Kasumi-1 (cell line): ENCODE measurements at regions not wholly inside any gene's neighbourhood (a gene's known extent, or its start where the extent isn't known, plus 50 kb on each side); places are given as distances from the start of the nearest gene placed in this dataset.

Source experiments
- DNase-seq, 2 experiments: peaks; one replicate each; lab custom pipeline; 2025; lab: John Stamatoyannopoulos, UW

GRCh38 chr22:27617214-27617881, 184.2 kb downstream of the MN1 start:
- no peak for DNase-seq

GRCh38 chr22:27620367-27621154, 181.0 kb downstream of the MN1 start:
- DNase-seq = no peak

- DNase-seq = no peak
Observed at GRCh38 chr22:27621486-27622070, 180.0 kb downstream of the MN1 start.

- no peak for DNase-seq
Observed at GRCh38 chr22:27624042-27624441, 177.5 kb downstream of the MN1 start.

- no peak for DNase-seq
Observed at GRCh38 chr22:27624705-27625104, 176.9 kb downstream of the MN1 start.

GRCh38 chr22:27625769-27626674, 175.5 kb downstream of the MN1 start:
- no peak for DNase-seq

- no peak for DNase-seq
Observed at GRCh38 chr22:27626675-27627443, 174.7 kb downstream of the MN1 start.

- DNase-seq = no peak
Observed at GRCh38 chr22:27627444-27627833, 174.1 kb downstream of the MN1 start.

GRCh38 chr22:27627901-27628300, 173.7 kb downstream of the MN1 start:
- no peak for DNase-seq

GRCh38 chr22:27628341-27628740, 173.2 kb downstream of the MN1 start:
- no peak for DNase-seq

GRCh38 chr22:27628891-27629631, 172.5 kb downstream of the MN1 start:
- DNase-seq = no peak

- no peak for DNase-seq
Observed at GRCh38 chr22:27629908-27630673, 171.5 kb downstream of the MN1 start.

- DNase-seq = no peak
Observed at GRCh38 chr22:27630754-27631153, 170.8 kb downstream of the MN1 start.

- no peak for DNase-seq
Observed at GRCh38 chr22:27631641-27632040, 169.9 kb downstream of the MN1 start.

GRCh38 chr22:27632451-27633295, 168.9 kb downstream of the MN1 start:
- DNase-seq = no peak

GRCh38 chr22:27633296-27633871, 168.2 kb downstream of the MN1 start:
- DNase-seq = no peak

- no peak for DNase-seq
Observed at GRCh38 chr22:27634043-27634740, 167.4 kb downstream of the MN1 start.

- no peak for DNase-seq
Observed at GRCh38 chr22:27635435-27635834, 166.1 kb downstream of the MN1 start.
